HepG2 (cell line): ENCODE measurements at regions not wholly inside any gene's neighbourhood (a gene's known extent, or its start where the extent isn't known, plus 50 kb on each side); places are given as distances from the start of the nearest gene placed in this dataset.
"Not testable (repeated sequence)": the region's sequence is repeated elsewhere in the genome, so short reads cannot be mapped to it uniquely, and the experiment has no call there.

Experiments used
- CTCF ChIP-seq: sonication (generic); formaldehyde crosslinking; IDR thresholded peaks from 2 replicates; pipeline ENCODE4 v1.5.0; 2020; ENCODE audit warnings: mild to moderate bottlenecking, missing genetic modification reagents, moderate library complexity
- EZH2 ChIP-seq: conservative IDR thresholded peaks from 2 replicates; pipeline ENCODE4 v1.6.1; 2012; ENCODE audit warnings: mild to moderate bottlenecking, low read depth, low read length, moderate library complexity
- FOXO4 ChIP-seq: sonication (generic); formaldehyde crosslinking; conservative IDR thresholded peaks from 2 replicates; pipeline ENCODE4 v1.8.1; 2023; ENCODE audit warnings: missing genetic modification reagents
- REST ChIP-seq, 2 experiments: IDR thresholded peaks; 2 replicates each; pipeline ENCODE4 v1.6.1; 2011 to 2012; ENCODE audit warnings: low read length in 2 of 2, borderline replicate concordance in 1 of 2, low read depth in 1 of 2, mild to moderate bottlenecking in 1 of 2, moderate library complexity in 1 of 2
- SMAD1 ChIP-seq: sonication (generic); formaldehyde crosslinking; IDR thresholded peaks from 2 replicates; pipeline ENCODE4 v1.4.0; 2020; ENCODE audit warnings: missing genetic modification reagents, low read depth, mild to moderate bottlenecking, borderline replicate concordance
- TBP ChIP-seq: sonication (generic); formaldehyde crosslinking; IDR thresholded peaks from 2 replicates; pipeline ENCODE4 v1.5.0; 2020; ENCODE audit warnings: missing genetic modification reagents
- ZFP36L1 ChIP-seq: sonication (generic); formaldehyde crosslinking; IDR thresholded peaks from 2 replicates; pipeline ENCODE4 v1.8.0; 2022; ENCODE audit warnings: mild to moderate bottlenecking, missing genetic modification reagents, moderate library complexity
- ZNF224 ChIP-seq: sonication (generic); formaldehyde crosslinking; IDR thresholded peaks from 2 replicates; pipeline ENCODE4 v1.5.0; 2020; ENCODE audit warnings: mild to moderate bottlenecking, missing genetic modification reagents
- ZNF318 ChIP-seq: sonication (generic); formaldehyde crosslinking; IDR thresholded peaks from 2 replicates; pipeline ENCODE4 v1.4.0; 2020; ENCODE audit warnings: mild to moderate bottlenecking, missing genetic modification reagents
- ZNF335 ChIP-seq: sonication (generic); formaldehyde crosslinking; IDR thresholded peaks from 2 replicates; pipeline ENCODE4 v1.4.0; 2020; ENCODE audit warnings: missing genetic modification reagents
- ZNF558 ChIP-seq: sonication (generic); formaldehyde crosslinking; IDR thresholded peaks from 2 replicates; pipeline ENCODE4 v1.9.0; 2022; ENCODE audit warnings: mild to moderate bottlenecking, missing genetic modification reagents, borderline replicate concordance

- TF ChIP-seq EZH2; ZNF318 (CRISPR knock-in tag); ZFP36L1 (CRISPR knock-in tag); REST (IDR thresholded peaks at IDR 0.05; ENCODE audit: borderline replicate concordance in 1 of 2, low read depth in 1 of 2, low read length in 2 of 2); CTCF; ZNF224 (CRISPR knock-in tag); TBP (CRISPR knock-in tag); FOXO4; ZNF335; ZNF558 (CRISPR knock-in tag); SMAD1 (CRISPR knock-in tag): not testable (repeated sequence)
Observed at GRCh38 chr2:230604158-230604557, 108.5 kb upstream of the CAB39 start.
